Activated CD4-positive, alpha-beta T cell treated with anti-CD3 and anti-CD28 coated beads, Interleukin-2, amount 50 U/mL, for 16 hours (primary cell): ENCODE measurements at regions not wholly inside any gene's neighbourhood (a gene's known extent, or its start where the extent isn't known, plus 50 kb on each side); places are given as distances from the start of the nearest gene placed in this dataset.

ENCODE experiments used
- DNase-seq: peaks from one replicate; pipeline ENCODE4 v3.0.0-alpha.2; 2020

GRCh38 chr12:102573237-102573636 is 92.9 kb upstream of the IGF1 start:
- DNase-seq, result no peak

GRCh38 chr12:102571889-102572288 is 91.5 kb upstream of the IGF1 start:
- DNase-seq, result no peak

GRCh38 chr12:102570256-102570655 is 89.9 kb upstream of the IGF1 start:
- no peak for DNase-seq

GRCh38 chr12:102569803-102570202 is 89.4 kb upstream of the IGF1 start:
- no peak for DNase-seq

- DNase-seq, result no peak
Measured at GRCh38 chr12:102568276-102568675, 87.9 kb upstream of the IGF1 start.

GRCh38 chr12:102567031-102567985 is 86.9 kb upstream of the IGF1 start:
- no peak for DNase-seq

- DNase-seq, result no peak
Measured at GRCh38 chr12:102565555-102565954, 85.2 kb upstream of the IGF1 start.

GRCh38 chr12:102564026-102564425 is 83.7 kb upstream of the IGF1 start:
- DNase-seq, result no peak

- no peak for DNase-seq
Measured at GRCh38 chr12:102562836-102563425, 82.6 kb upstream of the IGF1 start.

GRCh38 chr12:102551186-102551585 is 70.8 kb upstream of the IGF1 start:
- DNase-seq, result no peak

GRCh38 chr12:102549691-102550090 is 69.3 kb upstream of the IGF1 start:
- DNase-seq, result no peak

- no peak for DNase-seq
Measured at GRCh38 chr12:102548543-102548942, 68.2 kb upstream of the IGF1 start.

- DNase-seq, result no peak
Measured at GRCh38 chr12:102543494-102544485, 63.4 kb upstream of the IGF1 start.

GRCh38 chr12:102542816-102543440 is 62.6 kb upstream of the IGF1 start:
- DNase-seq, result no peak

GRCh38 chr12:102540815-102541385 is 60.5 kb upstream of the IGF1 start:
- DNase-seq, result no peak

- no peak for DNase-seq
Measured at GRCh38 chr12:102539651-102540553, 59.5 kb upstream of the IGF1 start.

GRCh38 chr12:102535306-102535705 is 54.9 kb upstream of the IGF1 start:
- no peak for DNase-seq

- DNase-seq, result no peak
Measured at GRCh38 chr12:102534899-102535298, 54.5 kb upstream of the IGF1 start.

GRCh38 chr12:102533483-102534215 is 53.3 kb upstream of the IGF1 start:
- no peak for DNase-seq
